Fibroblast of mammary gland (primary cell): ENCODE measurements at regions not wholly inside any gene's neighbourhood (a gene's known extent, or its start where the extent isn't known, plus 50 kb on each side); places are given as distances from the start of the nearest gene placed in this dataset.

Experiments
- DNase-seq: peaks from one replicate; pipeline ENCODE4 v3.0.0-alpha.2; 2010; ENCODE audit warnings: low read depth
- H3K4me3 ChIP-seq: 2 replicates; pipeline ENCODE4 v1.5.1; 2011; ENCODE audit warnings: low read depth, mild to moderate bottlenecking, low read length, moderate library complexity; ENCODE audit not compliant: control insufficient read depth
- TF ChIP-seq, protein P1 (sequence below): conservative IDR thresholded peaks from 2 replicates; pipeline ENCODE4 v1.5.1; 2011; ENCODE audit warnings: low read depth, low read length, inconsistent platforms; ENCODE audit not compliant: control insufficient read depth, insufficient read depth

GRCh38 chr4:124318292-124318691 lies 394.2 kb downstream of the ANKRD50 start:
- TF ChIP-seq, protein P1, sequence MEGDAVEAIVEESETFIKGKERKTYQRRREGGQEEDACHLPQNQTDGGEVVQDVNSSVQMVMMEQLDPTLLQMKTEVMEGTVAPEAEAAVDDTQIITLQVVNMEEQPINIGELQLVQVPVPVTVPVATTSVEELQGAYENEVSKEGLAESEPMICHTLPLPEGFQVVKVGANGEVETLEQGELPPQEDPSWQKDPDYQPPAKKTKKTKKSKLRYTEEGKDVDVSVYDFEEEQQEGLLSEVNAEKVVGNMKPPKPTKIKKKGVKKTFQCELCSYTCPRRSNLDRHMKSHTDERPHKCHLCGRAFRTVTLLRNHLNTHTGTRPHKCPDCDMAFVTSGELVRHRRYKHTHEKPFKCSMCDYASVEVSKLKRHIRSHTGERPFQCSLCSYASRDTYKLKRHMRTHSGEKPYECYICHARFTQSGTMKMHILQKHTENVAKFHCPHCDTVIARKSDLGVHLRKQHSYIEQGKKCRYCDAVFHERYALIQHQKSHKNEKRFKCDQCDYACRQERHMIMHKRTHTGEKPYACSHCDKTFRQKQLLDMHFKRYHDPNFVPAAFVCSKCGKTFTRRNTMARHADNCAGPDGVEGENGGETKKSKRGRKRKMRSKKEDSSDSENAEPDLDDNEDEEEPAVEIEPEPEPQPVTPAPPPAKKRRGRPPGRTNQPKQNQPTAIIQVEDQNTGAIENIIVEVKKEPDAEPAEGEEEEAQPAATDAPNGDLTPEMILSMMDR = no peak
- DNase-seq = no peak
- no peak overlapping the region for H3K4me3 ChIP-seq

- H3K4me3 ChIP-seq = no peak overlapping the region
- TF ChIP-seq, protein P1 = no peak
- DNase-seq = no peak
Observed at GRCh38 chr4:124321364-124321763, 391.2 kb downstream of the ANKRD50 start.

GRCh38 chr4:124322234-124323065 lies 390.1 kb downstream of the ANKRD50 start:
- DNase-seq = peak; percentile 64
- H3K4me3 ChIP-seq = no peak overlapping the region
- TF ChIP-seq, protein P1 = peak; percentile 55

DNA sequence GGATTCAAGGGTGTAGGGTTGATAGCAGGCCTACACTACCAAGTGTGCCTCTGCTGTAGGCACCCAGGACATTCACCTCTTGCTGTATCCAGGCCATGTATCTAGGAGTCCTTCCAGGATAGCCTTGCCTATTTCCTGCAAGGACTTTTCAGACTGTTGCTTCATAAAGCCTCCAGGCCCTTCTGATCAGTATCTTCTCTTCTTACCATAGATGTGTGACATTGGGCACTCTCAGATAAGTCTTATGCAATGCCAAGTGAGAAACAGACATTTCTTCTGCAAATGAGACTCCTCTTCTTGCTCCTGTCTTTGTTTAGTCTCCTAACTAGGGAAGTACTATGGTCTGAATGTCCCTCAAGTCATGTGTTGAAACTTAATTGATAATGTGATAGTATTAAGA lies 386.8 kb downstream of the ANKRD50 start:
- TF ChIP-seq, protein P1 = no peak
- DNase-seq = no peak
- no peak overlapping the region for H3K4me3 ChIP-seq

- TF ChIP-seq, protein P1 = no peak
- DNase-seq = no peak
- no peak overlapping the region for H3K4me3 ChIP-seq
Observed at GRCh38 chr4:124329134-124329533, 383.4 kb downstream of the ANKRD50 start.

GRCh38 chr4:124330045-124330444 lies 382.5 kb downstream of the ANKRD50 start:
- no peak for DNase-seq
- TF ChIP-seq, protein P1 = no peak
- no peak overlapping the region for H3K4me3 ChIP-seq
